HG03354 (cell line): ENCODE measurements at regions not wholly inside any gene's neighbourhood (a gene's known extent, or its start where the extent isn't known, plus 50 kb on each side); places are given as distances from the start of the nearest gene placed in this dataset.

ENCODE experiments used
- ATAC-seq: cut with Tn5 transposase; IDR thresholded peaks from one replicate; pipeline ENCODE4 v1.9.1; 2021; ENCODE audit warnings: mild to moderate bottlenecking; ENCODE audit not compliant: unreplicated experiment, poor library complexity, severe bottlenecking

DNA sequence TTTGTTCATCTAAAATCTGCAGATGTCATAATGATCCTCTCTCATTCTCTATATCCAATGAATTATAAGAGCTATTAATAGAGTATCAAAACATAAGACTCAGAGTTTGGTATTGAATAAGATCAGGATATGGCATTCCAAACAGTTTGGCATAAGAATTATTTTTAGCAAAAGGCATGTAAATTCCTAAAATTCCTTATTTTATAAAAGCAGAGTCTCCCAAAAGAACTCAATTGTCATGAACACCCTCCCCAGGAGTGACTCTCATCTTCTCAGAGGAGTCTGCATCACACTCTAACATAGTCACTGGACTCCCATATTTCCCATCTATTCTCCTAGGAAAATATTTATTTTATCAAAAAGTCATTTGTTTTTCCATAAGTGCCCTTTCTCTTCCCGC lies 1710.2 kb upstream of the SLC39A10 start:
- no peak for ATAC-seq

GRCh38 chr2:193943406-193943960 lies 1713.5 kb upstream of the SLC39A10 start:
- no peak for ATAC-seq

DNA sequence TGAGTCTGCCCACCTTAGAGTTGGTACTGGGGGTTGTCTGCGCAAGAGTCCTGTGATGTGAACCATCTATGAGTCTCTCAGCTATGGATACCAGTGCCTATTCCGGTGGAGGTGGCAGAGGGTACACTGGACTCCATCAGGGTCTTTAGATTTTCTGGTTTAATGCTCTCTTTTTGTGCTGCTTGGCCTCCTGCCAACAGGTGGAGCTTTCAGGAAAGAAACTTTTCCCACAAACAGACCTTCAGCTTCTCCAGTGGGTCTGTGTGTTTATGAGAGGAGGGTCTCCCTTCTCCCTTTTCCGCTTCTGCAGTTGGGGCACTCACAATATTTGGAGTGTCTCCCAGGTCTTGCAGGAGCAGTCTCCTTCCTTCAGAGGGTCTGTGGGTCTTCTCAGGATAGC lies 1721.9 kb upstream of the SLC39A10 start:
- no peak for ATAC-seq

DNA sequence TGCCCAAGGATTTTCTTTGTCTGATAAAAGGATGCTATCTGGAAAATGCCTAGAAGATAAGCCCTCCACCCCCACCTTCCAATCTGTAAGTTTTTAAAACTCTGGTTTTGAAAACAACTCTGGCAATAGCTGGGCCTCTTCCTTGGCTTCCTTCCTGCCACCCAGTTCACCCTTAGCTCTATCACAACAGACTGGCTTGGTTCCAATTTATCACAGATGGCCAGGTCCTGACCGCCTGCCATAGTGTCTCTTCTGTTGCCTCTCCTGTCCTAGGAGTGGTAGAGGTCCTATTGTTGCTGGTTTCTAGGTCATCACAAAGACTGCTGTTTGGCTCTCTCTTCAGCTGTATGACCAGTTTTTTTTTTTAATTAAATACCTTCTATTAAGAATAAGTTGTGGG lies 1727.9 kb upstream of the SLC39A10 start:
- ATAC-seq = no peak

GRCh38 chr2:193907561-193907960 lies 1712.8 kb upstream of the TMEFF2 start:
- no peak for ATAC-seq

DNA sequence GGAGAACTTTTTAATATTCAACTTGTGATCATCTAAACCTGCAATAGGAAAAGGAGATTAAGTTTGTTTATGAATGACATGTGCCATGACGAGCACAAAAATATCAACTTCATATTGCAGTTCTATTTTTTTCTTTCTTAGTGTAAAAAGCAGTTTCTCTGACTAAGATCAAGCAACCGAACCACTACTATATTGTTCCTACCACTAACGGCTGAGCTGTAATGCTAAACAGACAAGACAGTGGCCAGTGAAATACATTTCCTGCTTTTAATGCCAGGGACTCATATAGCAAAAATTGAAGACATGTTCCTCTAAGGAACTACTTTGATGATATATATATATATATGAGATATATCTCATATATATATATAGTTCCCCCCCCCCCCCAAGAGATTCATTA lies 1705.6 kb upstream of the TMEFF2 start:
- no peak for ATAC-seq

GRCh38 chr2:193895226-193895625 lies 1700.5 kb upstream of the TMEFF2 start:
- ATAC-seq = no peak

DNA sequence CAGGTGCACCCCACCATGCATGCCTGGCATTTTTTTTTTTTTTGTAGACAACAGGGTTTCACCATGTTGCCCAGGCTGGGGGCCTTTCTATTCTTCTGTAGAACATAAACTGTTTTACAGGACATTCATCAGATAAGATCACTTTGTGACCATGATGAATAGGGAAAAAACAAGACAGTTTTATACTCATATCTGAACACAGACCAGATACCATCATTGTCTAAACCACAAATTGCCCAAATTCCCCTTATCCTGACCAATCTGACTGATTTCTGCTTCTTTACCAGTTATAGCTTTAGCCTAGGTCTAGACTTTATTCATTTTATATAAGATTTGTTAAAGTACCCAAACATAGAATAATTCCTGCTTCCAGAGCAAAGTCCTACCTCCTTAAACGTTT lies 1699.3 kb upstream of the TMEFF2 start:
- ATAC-seq = no peak

- ATAC-seq = peak; percentile 59
Measured at GRCh38 chr2:193891023-193891422, 1696.3 kb upstream of the TMEFF2 start.

DNA sequence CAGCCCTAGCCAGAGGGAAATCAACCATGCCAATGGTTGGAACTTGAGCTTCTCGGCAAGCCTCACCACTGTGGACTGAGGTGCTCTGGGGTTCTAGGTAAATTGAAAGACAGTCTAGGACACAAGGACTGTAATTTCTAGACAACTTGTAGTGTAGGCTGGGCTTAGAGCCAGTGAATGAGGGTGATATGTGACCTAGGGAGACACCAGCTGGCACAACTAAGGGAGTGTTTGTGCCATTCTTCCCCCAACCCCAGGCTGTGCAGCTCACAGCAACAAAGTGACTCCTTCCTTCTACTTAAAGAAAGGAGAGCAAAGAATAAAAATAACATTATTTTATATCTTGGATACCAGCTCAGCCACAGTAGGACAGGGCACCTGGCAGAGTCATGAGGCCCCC lies 1690.7 kb upstream of the TMEFF2 start:
- ATAC-seq = no peak

GRCh38 chr2:193883820-193884219 lies 1689.1 kb upstream of the TMEFF2 start:
- ATAC-seq = no peak

DNA sequence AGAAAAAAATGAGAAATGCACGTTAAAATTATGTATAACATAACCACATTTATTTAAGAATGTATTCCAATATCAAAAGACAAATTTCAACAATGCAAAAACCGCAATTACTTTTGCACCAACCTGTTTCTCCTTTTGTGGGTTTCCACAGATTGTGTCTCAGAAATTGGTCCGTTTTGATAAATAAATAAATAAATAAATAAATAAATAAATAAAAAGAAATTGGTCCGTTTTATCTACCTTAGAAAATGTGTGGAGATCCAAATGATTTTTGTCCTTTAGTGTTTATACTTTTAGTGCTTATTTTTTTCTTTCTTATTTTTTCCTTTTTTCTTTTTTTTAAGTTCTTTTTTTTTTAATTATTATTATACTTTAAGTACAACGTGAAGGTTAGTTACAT lies 1682.2 kb upstream of the TMEFF2 start:
- no peak for ATAC-seq

DNA sequence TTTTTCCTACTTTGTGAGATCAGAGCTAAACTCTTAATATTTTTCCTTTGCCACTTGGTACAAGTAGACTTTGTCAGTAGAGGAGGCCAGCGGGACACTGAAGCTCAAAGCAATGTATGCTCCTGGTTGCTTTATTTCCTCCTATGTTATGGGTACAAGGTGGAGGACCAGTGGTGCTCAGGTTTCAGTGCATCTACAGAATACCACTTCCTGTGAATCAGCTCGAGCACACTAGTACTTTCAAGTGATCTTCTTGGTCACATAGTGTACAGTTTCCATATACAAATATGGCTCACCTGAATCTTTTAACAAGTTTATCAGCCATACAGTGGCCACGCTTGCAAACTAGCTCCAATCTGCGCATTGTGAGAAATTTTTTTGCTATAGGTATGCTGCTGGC lies 1674.8 kb upstream of the TMEFF2 start:
- no peak for ATAC-seq

DNA sequence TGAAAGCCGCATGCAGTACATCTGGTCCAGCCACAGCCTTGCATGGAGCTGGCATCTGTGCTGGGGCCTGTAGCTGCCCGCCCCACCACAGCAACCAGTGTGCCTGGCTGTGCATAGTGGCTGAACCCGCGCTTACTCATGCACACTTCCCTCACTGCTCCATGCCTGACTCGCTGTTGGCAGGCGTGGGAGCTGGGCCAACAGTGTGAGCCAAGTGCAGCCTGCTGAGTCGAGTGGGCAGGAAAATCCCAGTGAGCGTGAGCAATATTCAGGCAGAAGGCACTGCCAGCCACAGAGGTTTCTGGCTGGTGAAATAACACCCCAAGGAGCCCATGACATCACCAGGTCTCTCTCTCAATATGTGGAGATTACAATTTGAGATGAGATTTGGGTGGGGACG lies 1674.1 kb upstream of the TMEFF2 start:
- ATAC-seq = no peak

- ATAC-seq = no peak
Measured at GRCh38 chr2:193868132-193868531, 1673.4 kb upstream of the TMEFF2 start.

- no peak for ATAC-seq
Measured at GRCh38 chr2:193867454-193867853, 1672.7 kb upstream of the TMEFF2 start.

DNA sequence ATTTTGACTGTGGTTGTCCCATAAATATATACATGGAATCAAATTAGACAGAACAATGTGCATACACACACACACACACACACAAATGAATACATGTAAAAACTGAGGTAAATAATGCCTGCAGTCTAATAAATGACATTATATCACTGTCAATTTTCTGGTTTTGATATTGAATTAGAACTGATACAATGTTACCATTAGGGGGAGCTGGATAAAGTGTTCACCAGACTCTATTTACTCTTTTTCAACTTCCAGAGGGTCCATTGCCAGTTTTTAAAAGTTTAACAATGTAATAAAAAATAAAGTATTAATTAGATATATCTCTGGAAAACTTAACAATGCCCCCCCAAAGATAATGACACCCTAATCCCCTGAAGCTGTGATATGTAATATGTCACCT lies 1666.8 kb upstream of the TMEFF2 start:
- no peak for ATAC-seq

DNA sequence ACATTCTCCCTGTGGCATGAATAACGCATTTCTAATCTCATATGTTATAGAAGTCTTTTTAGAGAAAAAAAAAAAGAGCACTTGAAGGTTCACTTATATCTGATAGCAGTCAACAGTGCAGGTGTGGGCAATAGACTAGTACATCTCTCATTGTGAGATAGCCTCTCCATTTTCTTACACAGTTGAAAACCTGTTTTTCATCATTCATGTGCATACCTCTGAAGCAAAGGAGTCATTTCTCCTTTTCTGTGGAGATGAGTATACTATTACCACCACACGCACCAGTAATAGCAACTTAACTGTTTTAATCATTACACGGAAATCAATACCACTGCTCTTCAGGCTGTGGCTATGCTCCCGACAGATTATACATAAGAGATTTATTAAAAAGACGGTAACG lies 1653.3 kb upstream of the TMEFF2 start:
- no peak for ATAC-seq

GRCh38 chr2:193847130-193847529 lies 1652.4 kb upstream of the TMEFF2 start:
- ATAC-seq = no peak

GRCh38 chr2:193845604-193846003 lies 1650.9 kb upstream of the TMEFF2 start:
- ATAC-seq = no peak

DNA sequence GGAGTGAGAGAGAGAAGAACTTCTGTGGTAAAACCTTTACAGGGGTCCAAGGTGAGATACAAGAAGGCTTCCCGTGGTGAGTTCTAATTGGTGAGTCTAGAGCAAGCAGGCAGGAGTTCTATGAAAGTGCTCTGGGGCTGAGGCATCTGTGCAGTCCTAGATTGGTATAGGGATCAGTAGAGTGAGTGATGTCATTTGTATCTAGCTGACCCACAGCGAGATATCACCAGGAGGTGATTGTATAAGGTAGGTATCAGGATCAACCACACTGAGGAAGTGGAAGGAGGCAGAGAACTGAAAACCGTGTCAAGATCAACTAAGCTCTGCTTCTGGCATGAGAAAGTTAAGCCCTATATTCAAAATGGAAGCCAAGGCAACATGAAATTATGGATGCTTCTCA lies 1648.9 kb upstream of the TMEFF2 start:
- no peak for ATAC-seq

DNA sequence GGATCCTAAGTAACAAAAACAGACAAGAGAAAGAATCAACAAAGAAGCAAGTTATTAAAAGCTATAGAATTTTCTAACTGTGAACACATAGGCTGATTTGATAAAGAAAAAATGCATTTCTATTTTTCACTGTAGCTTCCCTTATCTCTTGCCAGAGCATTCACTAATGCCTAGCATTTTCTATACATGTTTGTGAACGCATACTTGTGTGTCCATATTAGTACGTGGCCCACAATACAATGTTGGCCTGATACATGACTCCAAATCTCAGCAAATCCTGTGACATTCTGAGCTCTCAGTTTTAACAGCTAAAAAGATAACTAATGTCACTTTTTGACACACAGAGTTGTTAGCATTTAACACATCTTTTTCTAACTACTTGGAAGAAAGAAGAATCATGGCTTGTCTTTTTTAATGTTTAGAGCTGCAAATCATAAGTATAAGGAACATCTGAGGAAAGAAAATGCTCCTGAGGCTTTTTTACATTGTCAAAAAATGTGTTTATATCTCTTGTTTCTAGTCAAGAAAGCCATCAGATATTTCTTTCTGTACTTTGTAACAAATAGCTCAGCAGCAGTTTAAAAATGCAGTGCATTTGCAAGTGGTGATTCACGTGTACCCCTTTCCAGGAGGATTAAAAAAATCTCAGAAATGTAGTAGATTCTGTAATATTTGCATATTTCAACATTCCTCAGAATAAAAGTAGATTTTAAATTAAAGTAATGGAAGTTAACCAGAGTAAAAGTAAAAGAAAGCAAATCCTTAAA lies 1646.8 kb upstream of the TMEFF2 start:
- ATAC-seq = no peak
